HG03066 (cell line): ENCODE measurements at regions not wholly inside any gene's neighbourhood (a gene's known extent, or its start where the extent isn't known, plus 50 kb on each side); places are given as distances from the start of the nearest gene placed in this dataset.
"Not testable (repeated sequence)": the region's sequence is repeated elsewhere in the genome, so short reads cannot be mapped to it uniquely, and the experiment has no call there.

Experiments used
- ATAC-seq: cut with Tn5 transposase; IDR thresholded peaks from one replicate; pipeline ENCODE4 v1.9.1; 2021; ENCODE audit warnings: low read depth; ENCODE audit not compliant: unreplicated experiment

GRCh38 chr6:67031451-67031850 is 1324.4 kb upstream of the EYS start:
- no peak for ATAC-seq

- ATAC-seq = no peak
Observed at GRCh38 chr6:67030861-67031260, 1323.8 kb upstream of the EYS start.

- ATAC-seq = no peak
Observed at GRCh38 chr6:67016921-67017460, 1310.0 kb upstream of the EYS start.

GRCh38 chr6:67011441-67011840 is 1304.4 kb upstream of the EYS start:
- ATAC-seq = no peak

- ATAC-seq = no peak
Observed at GRCh38 chr6:67009818-67010217, 1302.8 kb upstream of the EYS start.

GRCh38 chr6:67003844-67004243 is 1296.8 kb upstream of the EYS start:
- ATAC-seq = no peak

- ATAC-seq = no peak
Observed at GRCh38 chr6:67000121-67000520, 1293.1 kb upstream of the EYS start.

GRCh38 chr6:66997579-66997978 is 1290.6 kb upstream of the EYS start:
- not testable (repeated sequence) for ATAC-seq

GRCh38 chr6:66995669-66996068 is 1288.6 kb upstream of the EYS start:
- no peak for ATAC-seq

GRCh38 chr6:66993708-66994107 is 1286.7 kb upstream of the EYS start:
- ATAC-seq = not testable (repeated sequence)

- ATAC-seq = no peak
Observed at GRCh38 chr6:66993272-66993671, 1286.2 kb upstream of the EYS start.

GRCh38 chr6:66992660-66993059 is 1285.6 kb upstream of the EYS start:
- ATAC-seq = no peak

- ATAC-seq = no peak
Observed at GRCh38 chr6:66986940-66987339, 1279.9 kb upstream of the EYS start.

- no peak for ATAC-seq
Observed at GRCh38 chr6:66985816-66986215, 1278.8 kb upstream of the EYS start.

- ATAC-seq = no peak
Observed at GRCh38 chr6:66970373-66970772, 1263.3 kb upstream of the EYS start.

- no peak for ATAC-seq
Observed at GRCh38 chr6:66965227-66965626, 1258.2 kb upstream of the EYS start.

- ATAC-seq = no peak
Observed at GRCh38 chr6:66964216-66964615, 1257.2 kb upstream of the EYS start.

- no peak for ATAC-seq
Observed at GRCh38 chr6:66962082-66962481, 1255.1 kb upstream of the EYS start.

GRCh38 chr6:66961191-66961590 is 1254.2 kb upstream of the EYS start:
- ATAC-seq = no peak

GRCh38 chr6:66949191-66949661 is 1242.2 kb upstream of the EYS start:
- ATAC-seq = no peak

GRCh38 chr6:66948106-66948505 is 1241.1 kb upstream of the EYS start:
- no peak for ATAC-seq

- ATAC-seq = no peak
Observed at GRCh38 chr6:66940003-66940402, 1233.0 kb upstream of the EYS start.

GRCh38 chr6:66937180-66937579 is 1230.2 kb upstream of the EYS start:
- ATAC-seq = no peak
